Activated CD4-positive, alpha-beta T cell treated with anti-CD3 and anti-CD28 coated beads, Interleukin-2, amount 10 ng/mL, durations not matched to agents 7 days and 5 days (primary cell): ENCODE measurements at regions not wholly inside any gene's neighbourhood (a gene's known extent, or its start where the extent isn't known, plus 50 kb on each side); places are given as distances from the start of the nearest gene placed in this dataset.

ENCODE experiments used
- CTCF ChIA-PET: fragments of 350-600 bp; sonication (Branson Sonifier 250); formaldehyde crosslinking; loops from one replicate; lab custom pipeline; 2021; ENCODE audit warnings: antibody characterized with exemption; lab: Charles Lee
- POLR2A ChIA-PET: fragments of 350-600 bp; sonication (Branson Sonifier 250); formaldehyde crosslinking; loops from one replicate; lab custom pipeline; 2021; ENCODE audit warnings: antibody characterized with exemption; lab: Charles Lee
- DNase-seq: peaks from one replicate; pipeline ENCODE4 v3.0.0-alpha.2; 2020
- H3K27ac Mint-ChIP-seq: one replicate; pipeline ENCODE4 v1.8.0; 2021; ENCODE audit warnings: mild to moderate bottlenecking, moderate library complexity, mixed read lengths
- H3K27me3 Mint-ChIP-seq: one replicate; pipeline ENCODE4 v1.8.0; 2021; ENCODE audit warnings: mixed read lengths
- H3K36me3 Mint-ChIP-seq: one replicate; pipeline ENCODE4 v1.8.0; 2021; ENCODE audit warnings: low read depth, mixed read lengths
- H3K4me1 Mint-ChIP-seq: one replicate; pipeline ENCODE4 v1.8.0; 2021; ENCODE audit warnings: mixed read lengths
- H3K4me3 Mint-ChIP-seq: one replicate; pipeline ENCODE4 v1.8.0; 2021; ENCODE audit warnings: mild to moderate bottlenecking, moderate library complexity, mixed read lengths
- H3K9me3 Mint-ChIP-seq: one replicate; pipeline ENCODE4 v1.8.0; 2021; ENCODE audit warnings: mixed read lengths

DNA sequence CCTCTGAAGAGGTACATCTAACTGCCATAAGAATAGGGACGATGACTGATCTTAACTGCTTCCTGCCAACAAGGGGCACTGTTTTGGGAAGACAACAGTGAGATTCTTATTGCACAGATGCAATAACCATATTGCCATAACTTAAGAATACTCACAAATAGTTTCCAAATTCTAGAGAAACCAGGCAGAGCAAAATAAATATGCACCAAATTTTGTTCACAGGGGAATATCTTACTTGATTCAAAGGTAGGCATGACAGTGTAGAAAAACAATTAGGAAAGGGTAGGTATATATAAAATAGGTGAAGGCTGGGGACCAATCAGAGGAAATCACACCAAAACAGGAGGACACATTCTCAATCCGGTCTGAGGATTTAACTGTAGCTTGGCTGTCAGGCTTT lies 49.9 kb upstream of the CST7 start:
- Mint-ChIP-seq H3K27me3 (no peaks in the 10 kb centered on the region), H3K4me1 (no peaks in the 10 kb centered on the region), H3K27ac (no peak overlapping the region), H3K9me3 (peaks cover 21% of the 10 kb centered on the region), H3K36me3 (no peaks in the 10 kb centered on the region), H3K4me3 (no peak overlapping the region)
- DNase-seq, result no peak
- ChIA-PET POLR2A (no interaction called here), CTCF (interaction anchor here (1.1 kb wide), 1 partner anchor 17 kb away, joined by 3 read pairs; no protein-coding TSS in a partner anchor)
